HG03432 (cell line): ENCODE measurements at regions not wholly inside any gene's neighbourhood (a gene's known extent, or its start where the extent isn't known, plus 50 kb on each side); places are given as distances from the start of the nearest gene placed in this dataset.

Source experiments
- ATAC-seq: cut with Tn5 transposase; IDR thresholded peaks from one replicate; pipeline ENCODE4 v1.9.1; 2021; ENCODE audit warnings: mild to moderate bottlenecking, moderate library complexity; ENCODE audit not compliant: unreplicated experiment

GRCh38 chr2:6557737-6558136 is 308.0 kb downstream of the CMPK2 start:
- ATAC-seq: no peak

DNA sequence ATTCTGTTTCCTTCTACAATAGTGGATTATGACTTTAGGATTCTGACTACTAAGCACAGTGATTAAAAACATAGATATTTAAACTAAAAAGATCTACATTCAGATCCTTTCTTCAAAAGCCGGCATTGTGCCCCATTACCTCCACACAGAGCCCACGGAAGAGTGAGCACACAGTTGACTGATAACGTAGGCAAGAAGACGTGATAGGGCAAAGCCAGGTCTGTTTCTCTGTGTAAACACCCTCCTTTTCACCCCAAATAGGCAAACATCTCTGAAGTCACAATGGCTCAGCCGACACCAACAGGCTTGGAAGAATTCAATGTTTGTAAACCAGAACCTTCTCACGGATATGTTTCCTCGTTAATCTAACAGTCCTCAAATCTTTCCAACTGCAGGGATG is 302.9 kb downstream of the CMPK2 start:
- no peak for ATAC-seq

GRCh38 chr2:6564326-6564725 is 301.4 kb downstream of the CMPK2 start:
- no peak for ATAC-seq

- ATAC-seq: no peak
Measured at GRCh38 chr2:6574121-6574520, 291.6 kb downstream of the CMPK2 start.

GRCh38 chr2:6576302-6576701 is 289.4 kb downstream of the CMPK2 start:
- ATAC-seq: no peak

DNA sequence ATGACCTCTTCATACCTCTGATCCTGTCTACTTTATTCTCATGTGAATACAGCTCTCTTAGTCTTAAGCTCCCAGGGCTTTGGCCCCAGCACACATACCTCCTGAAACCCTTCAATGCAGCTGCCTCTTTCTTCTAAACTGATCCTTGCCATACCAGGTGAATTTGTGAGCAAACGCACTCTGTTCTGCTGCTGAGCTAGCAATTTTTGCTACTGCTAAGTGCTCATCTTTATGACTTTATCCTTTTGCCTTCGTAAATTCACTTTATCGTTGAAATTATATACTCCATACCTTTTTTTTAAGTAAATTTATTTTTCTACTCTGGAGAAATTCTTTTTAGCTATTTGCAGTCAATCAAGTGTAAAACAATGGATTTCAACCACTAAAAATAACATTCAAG is 287.7 kb downstream of the CMPK2 start:
- ATAC-seq: no peak

- ATAC-seq: no peak
Measured at GRCh38 chr2:6578416-6578815, 287.3 kb downstream of the CMPK2 start.

GRCh38 chr2:6579281-6579680 is 286.4 kb downstream of the CMPK2 start:
- no peak for ATAC-seq

GRCh38 chr2:6580982-6581381 is 284.7 kb downstream of the CMPK2 start:
- no peak for ATAC-seq

DNA sequence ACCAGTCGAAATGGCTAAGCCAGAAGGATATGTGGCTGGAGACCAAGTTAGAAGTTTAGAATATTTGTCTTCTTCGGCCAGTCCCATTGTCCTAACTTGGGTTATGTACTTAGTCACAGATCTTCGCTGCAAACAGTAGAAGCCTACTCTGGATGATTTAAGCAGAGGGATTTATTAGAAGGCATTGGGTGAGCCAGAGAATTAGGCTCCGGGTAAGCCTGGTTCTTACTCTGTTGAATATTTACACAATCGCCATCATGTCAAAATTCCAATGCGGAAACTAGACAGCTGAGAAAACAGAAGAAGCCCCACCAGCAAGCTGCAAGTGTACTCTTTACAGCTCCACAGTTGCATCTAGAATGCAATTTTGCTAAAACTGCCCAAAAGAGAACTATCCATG is 276.6 kb downstream of the CMPK2 start:
- no peak for ATAC-seq

GRCh38 chr2:6590442-6590841 is 275.3 kb downstream of the CMPK2 start:
- ATAC-seq: no peak

DNA sequence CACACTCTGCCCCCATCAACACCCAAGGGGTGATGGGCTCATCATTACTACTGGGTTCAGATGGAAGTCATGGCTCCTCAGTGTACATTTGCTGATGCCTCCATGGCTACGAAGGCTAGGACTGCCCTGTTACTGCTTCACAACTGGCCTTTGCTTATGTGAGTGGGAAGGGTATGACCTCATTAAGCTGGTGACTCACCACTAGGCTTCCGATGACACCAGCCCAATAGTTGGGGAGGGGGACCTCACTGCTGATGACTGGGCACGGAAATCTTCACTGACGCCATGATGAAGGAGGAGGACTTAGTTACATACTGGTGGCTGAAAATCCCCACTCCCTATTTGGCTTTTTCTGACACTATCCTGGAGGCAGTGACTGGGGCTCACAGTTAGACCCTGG is 263.2 kb downstream of the CMPK2 start:
- ATAC-seq: no peak

DNA sequence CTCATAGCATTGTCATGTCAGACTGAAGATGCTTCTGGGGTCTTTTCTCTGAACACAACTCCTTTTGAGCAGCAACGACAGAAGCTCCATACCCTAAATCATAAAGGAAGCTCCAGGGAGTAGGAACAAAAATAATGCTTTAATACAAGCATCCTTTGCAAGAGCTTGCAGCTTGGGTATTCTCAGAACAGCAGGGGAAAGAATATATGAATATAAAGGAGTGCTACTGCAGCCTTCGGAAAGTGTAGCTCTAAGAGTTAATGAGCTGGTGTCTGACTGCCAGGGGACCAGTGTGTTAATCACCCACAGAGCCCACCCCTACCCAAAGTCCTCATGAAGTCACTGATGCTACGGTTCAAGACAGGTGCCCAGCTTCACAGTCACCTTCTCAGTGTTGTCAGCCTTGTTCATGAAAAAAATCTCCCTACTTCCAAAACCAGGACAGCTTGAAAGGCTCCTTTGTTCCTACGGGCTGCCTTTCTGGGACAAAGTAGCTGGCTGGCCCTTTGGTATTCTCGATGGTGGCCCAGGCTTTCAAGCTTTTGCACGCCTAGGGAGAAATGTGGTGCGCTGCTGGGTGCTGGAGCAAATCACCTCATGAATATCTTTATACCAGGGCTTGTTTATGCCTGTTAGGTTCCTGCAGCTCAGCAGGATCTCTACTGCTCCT is 259.7 kb downstream of the CMPK2 start:
- ATAC-seq: no peak

- ATAC-seq: no peak
Measured at GRCh38 chr2:6617794-6618193, 247.9 kb downstream of the CMPK2 start.

- no peak for ATAC-seq
Measured at GRCh38 chr2:6618201-6618600, 247.5 kb downstream of the CMPK2 start.

- ATAC-seq: no peak
Measured at GRCh38 chr2:6623746-6624145, 242.0 kb downstream of the CMPK2 start.

- no peak for ATAC-seq
Measured at GRCh38 chr2:6626401-6627012, 239.2 kb downstream of the CMPK2 start.

- ATAC-seq: no peak
Measured at GRCh38 chr2:6627316-6627715, 238.4 kb downstream of the CMPK2 start.

DNA sequence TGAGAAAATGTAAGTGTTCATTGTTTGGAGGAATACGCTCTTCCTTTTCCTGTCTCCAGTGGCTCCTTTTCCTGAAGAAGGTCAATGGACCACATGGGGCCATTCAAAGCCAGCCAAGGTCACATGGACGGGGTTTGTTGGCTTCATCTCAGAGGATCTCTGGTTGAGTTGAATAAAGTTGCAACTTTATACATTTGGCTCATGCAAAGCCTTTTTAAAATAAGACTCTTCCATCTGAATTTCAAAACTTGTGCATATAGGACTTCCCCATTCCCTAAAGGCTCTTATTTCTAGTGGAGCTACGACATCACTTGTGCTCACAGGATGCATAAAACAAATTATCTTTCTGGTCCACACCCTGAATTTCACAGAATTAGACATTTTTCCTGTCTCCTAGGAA is 235.5 kb downstream of the CMPK2 start:
- ATAC-seq: no peak

GRCh38 chr2:6635296-6635695 is 230.4 kb downstream of the CMPK2 start:
- no peak for ATAC-seq

- ATAC-seq: no peak
Measured at GRCh38 chr2:6637330-6637729, 228.4 kb downstream of the CMPK2 start.

DNA sequence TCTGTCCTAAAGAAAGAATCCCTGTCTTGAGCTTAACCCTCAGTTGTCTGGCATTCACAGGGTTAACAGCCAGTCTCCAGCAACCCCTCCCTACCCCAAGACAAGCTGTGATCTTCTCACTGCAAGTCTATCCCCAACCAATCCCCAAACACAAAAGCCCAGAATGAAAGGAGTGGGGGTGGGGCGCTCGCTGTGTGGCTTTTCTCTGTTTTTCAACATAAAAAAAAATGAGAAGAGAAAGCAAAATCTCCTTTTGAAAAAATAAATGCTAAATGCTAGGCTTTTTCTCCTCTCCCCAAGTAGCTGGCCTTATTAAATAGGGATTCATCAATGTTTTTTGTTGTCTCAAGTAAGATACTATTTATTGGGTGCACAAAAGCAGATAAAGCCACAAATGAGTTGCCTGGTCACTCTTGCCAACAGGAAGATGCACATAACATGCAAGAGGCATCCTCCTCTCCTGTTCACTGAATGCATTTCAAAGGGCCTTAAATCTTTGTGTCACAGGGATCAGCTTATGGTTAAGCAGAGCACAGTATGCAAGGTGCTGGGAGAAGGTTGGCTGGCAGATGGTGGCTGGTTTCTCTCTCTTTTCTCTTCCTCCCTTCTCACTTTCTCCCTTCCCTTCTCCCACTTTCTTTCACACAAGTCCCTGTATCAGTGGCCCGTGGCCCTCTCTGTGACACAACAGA is 225.6 kb downstream of the CMPK2 start:
- no peak for ATAC-seq
